Fibroblast of villous mesenchyme (primary cell): ENCODE measurements at regions not wholly inside any gene's neighbourhood (a gene's known extent, or its start where the extent isn't known, plus 50 kb on each side); places are given as distances from the start of the nearest gene placed in this dataset.

Experiments
- DNase-seq: peaks from one replicate; pipeline ENCODE4 v3.0.0-alpha.2; 2010; ENCODE audit warnings: low read depth
- H3K4me3 ChIP-seq: 2 replicates; pipeline ENCODE4 v1.5.1; 2011; ENCODE audit warnings: low read depth, mild to moderate bottlenecking, low read length
- CTCF ChIP-seq: IDR thresholded peaks from 2 replicates; pipeline ENCODE4 v1.5.1; 2012; ENCODE audit warnings: low read depth, mild to moderate bottlenecking, low read length; ENCODE audit not compliant: insufficient read depth

GRCh38 chr3:105259496-105259895 lies 107.2 kb upstream of the ALCAM start:
- TF ChIP-seq CTCF = no peak
- H3K4me3 ChIP-seq = no peak overlapping the region
- no peak for DNase-seq

GRCh38 chr3:105260385-105260784 lies 106.3 kb upstream of the ALCAM start:
- H3K4me3 ChIP-seq = no peak overlapping the region
- DNase-seq = no peak
- no peak for TF ChIP-seq CTCF

- DNase-seq = no peak
- no peak overlapping the region for H3K4me3 ChIP-seq
- no peak for TF ChIP-seq CTCF
Observed at GRCh38 chr3:105274536-105274935, 92.2 kb upstream of the ALCAM start.

GRCh38 chr3:105274958-105275357 lies 91.8 kb upstream of the ALCAM start:
- H3K4me3 ChIP-seq = no peak overlapping the region
- DNase-seq = peak; percentile 47
- TF ChIP-seq CTCF = no peak

GRCh38 chr3:105277656-105278055 lies 89.1 kb upstream of the ALCAM start:
- no peak overlapping the region for H3K4me3 ChIP-seq
- peak; percentile 8 for DNase-seq
- no peak for TF ChIP-seq CTCF

- DNase-seq = no peak
- no peak overlapping the region for H3K4me3 ChIP-seq
- no peak for TF ChIP-seq CTCF
Observed at GRCh38 chr3:105278688-105279087, 88.0 kb upstream of the ALCAM start.

- no peak for DNase-seq
- no peak for TF ChIP-seq CTCF
- H3K4me3 ChIP-seq = no peak overlapping the region
Observed at GRCh38 chr3:105281989-105282388, 84.7 kb upstream of the ALCAM start.
